Adrenal gland (tissue), 5 donors: ENCODE measurements at regions not wholly inside any gene's neighbourhood (a gene's known extent, or its start where the extent isn't known, plus 50 kb on each side); places are given as distances from the start of the nearest gene placed in this dataset.

Experiments used
- CTCF ChIP-seq, 6 experiments: fragments of 450-650 bp in 4 of 6; fragments of 200-600 bp in 2 of 6; sonication (generic) in 1 of 6; IDR thresholded peaks; 1 replicate in 5 of 6; 2 replicates in 1 of 6; pipeline versions ENCODE4 v1.5.1 to v1.8.0; 2016 to 2021; ENCODE audit warnings: antibody characterized with exemption in 6 of 6, mild to moderate bottlenecking in 2 of 6, moderate library complexity in 1 of 6
- POLR2A ChIP-seq, 2 donors: fragments of 450-650 bp; IDR thresholded peaks; one replicate each; pipeline ENCODE4 v1.6.1; 2017; ENCODE audit warnings: antibody characterized with exemption in 2 of 2, mild to moderate bottlenecking in 2 of 2, moderate library complexity in 1 of 2
- donor health status: DM: no; HTN: no; CAD: no.

- TF ChIP-seq CTCF (IDR thresholded peaks at IDR 0.05): no peak
- TF ChIP-seq POLR2A (IDR thresholded peaks at IDR 0.05): no peak
Measured at GRCh38 chr18:38552732-38553321, 987.2 kb upstream of the CELF4 start.
